ENCODE measurements at regions not wholly inside any gene's neighbourhood (a gene's known extent, or its start where the extent isn't known, plus 50 kb on each side); places are given as distances from the start of the nearest gene placed in this dataset.

GRCh38 chr3:17964108-17964507, 221.7 kb upstream of the TBC1D5 start:
- Mint-ChIP-seq H3K4me3 (no peak overlapping the region), H3K27me3 (ENCODE audit: insufficient read depth) (no peaks in the 10 kb centered on the region), H3K9me3 (no peaks in the 10 kb centered on the region), H3K36me3 (ENCODE audit: low read depth) (peaks cover 3% of the 10 kb centered on the region), H3K4me1 (no peaks in the 10 kb centered on the region), H3K27ac (no peak overlapping the region)
- Histone ChIP-seq H3K9ac (ENCODE audit: extremely low read depth, low read length, poor library complexity, severe bottlenecking) (no peak overlapping the region), H3K4me3 (ENCODE audit: low read length) (no peak overlapping the region), H3K4me1 (ENCODE audit: control insufficient read depth, insufficient read depth, low read length) (no peaks in the 10 kb centered on the region), H3K27ac (ENCODE audit: low read depth, low read length) (no peak overlapping the region), H3K9me3 (ENCODE audit: control insufficient read depth, low read length) (no peaks in the 10 kb centered on the region), H3K27me3 (ENCODE audit: control insufficient read depth, insufficient read depth, low read length, poor library complexity, severe bottlenecking) (no peaks in the 10 kb centered on the region), H3K36me3 (ENCODE audit: control insufficient read depth, insufficient read depth, low read length) (no peaks in the 10 kb centered on the region)
- WGBS, 2 experiments (ENCODE audit: insufficient coverage in 1 of 2, insufficient read length in 1 of 2): 100% methylated on average over 1 of the region's 1 CpG; no CpG with 5 or more reads in 1 of the 2 experiments
- no peak for DNase-seq
- TF ChIP-seq CTCF (conservative IDR thresholded peaks at IDR 0.05): no peak

- Mint-ChIP-seq H3K4me1 (peaks cover 7% of the 10 kb centered on the region), H3K27me3 (ENCODE audit: insufficient read depth) (no peaks in the 10 kb centered on the region), H3K27ac (no peak overlapping the region), H3K36me3 (ENCODE audit: low read depth) (peaks cover 10% of the 10 kb centered on the region), H3K9me3 (no peaks in the 10 kb centered on the region), H3K4me3 (no peak overlapping the region)
- no peak for TF ChIP-seq CTCF (conservative IDR thresholded peaks at IDR 0.05)
- no peaks in the 10 kb centered on the region for H3K36me3 ChIP-seq (ENCODE audit: control insufficient read depth, insufficient read depth, low read length)
- no peaks in the 10 kb centered on the region for H3K4me1 ChIP-seq (ENCODE audit: control insufficient read depth, insufficient read depth, low read length)
- H3K27me3 ChIP-seq (ENCODE audit: control insufficient read depth, insufficient read depth, low read length, poor library complexity, severe bottlenecking): no peaks in the 10 kb centered on the region
- H3K9me3 ChIP-seq (ENCODE audit: control insufficient read depth, low read length): no peaks in the 10 kb centered on the region
- no peak overlapping the region for H3K27ac ChIP-seq (ENCODE audit: low read depth, low read length)
- H3K4me3 ChIP-seq (ENCODE audit: low read length): no peak overlapping the region
- H3K9ac ChIP-seq (ENCODE audit: extremely low read depth, low read length, poor library complexity, severe bottlenecking): no peak overlapping the region
- no peak for DNase-seq
Measured at GRCh38 chr3:17955411-17955810, 213.0 kb upstream of the TBC1D5 start.

GRCh38 chr3:17954801-17955200, 212.4 kb upstream of the TBC1D5 start:
- no peaks in the 10 kb centered on the region for H3K9me3 ChIP-seq (ENCODE audit: control insufficient read depth, low read length)
- no peak overlapping the region for H3K9ac ChIP-seq (ENCODE audit: extremely low read depth, low read length, poor library complexity, severe bottlenecking)
- Mint-ChIP-seq H3K36me3 (ENCODE audit: low read depth) (peaks cover 10% of the 10 kb centered on the region), H3K4me3 (no peak overlapping the region), H3K4me1 (peaks cover 7% of the 10 kb centered on the region), H3K27me3 (ENCODE audit: insufficient read depth) (no peaks in the 10 kb centered on the region), H3K9me3 (no peaks in the 10 kb centered on the region), H3K27ac (no peak overlapping the region)
- H3K4me3 ChIP-seq (ENCODE audit: low read length): no peak overlapping the region
- DNase-seq: peak; percentile 59
- H3K4me1 ChIP-seq (ENCODE audit: control insufficient read depth, insufficient read depth, low read length): no peaks in the 10 kb centered on the region
- no peak for TF ChIP-seq CTCF (conservative IDR thresholded peaks at IDR 0.05)
- H3K36me3 ChIP-seq (ENCODE audit: control insufficient read depth, insufficient read depth, low read length): no peaks in the 10 kb centered on the region
- H3K27me3 ChIP-seq (ENCODE audit: control insufficient read depth, insufficient read depth, low read length, poor library complexity, severe bottlenecking): no peaks in the 10 kb centered on the region
- 63% methylated on average over 1 of the region's 1 CpG; no CpG with 5 or more reads in 1 of the 2 experiments for WGBS, 2 experiments (ENCODE audit: insufficient coverage in 1 of 2, insufficient read length in 1 of 2)
- no peak overlapping the region for H3K27ac ChIP-seq (ENCODE audit: low read depth, low read length)

Data from endodermal cell (in vitro differentiated cells).